HG03045 (cell line): ENCODE measurements at regions not wholly inside any gene's neighbourhood (a gene's known extent, or its start where the extent isn't known, plus 50 kb on each side); places are given as distances from the start of the nearest gene placed in this dataset.
"Not testable (repeated sequence)": the region's sequence is repeated elsewhere in the genome, so short reads cannot be mapped to it uniquely, and the experiment has no call there.

Experiments
- ATAC-seq: cut with Tn5 transposase; IDR thresholded peaks from one replicate; pipeline ENCODE4 v1.9.1; 2021; ENCODE audit warnings: mild to moderate bottlenecking, moderate library complexity; ENCODE audit not compliant: unreplicated experiment

GRCh38 chr9:75718677-75719076 lies 171.8 kb upstream of the PCSK5 start:
- no peak for ATAC-seq

GRCh38 chr9:75728391-75728790 lies 162.1 kb upstream of the PCSK5 start:
- no peak for ATAC-seq

GRCh38 chr9:75734802-75735201 lies 155.7 kb upstream of the PCSK5 start:
- ATAC-seq = no peak

- ATAC-seq = no peak
These were observed 150.4 kb upstream of the PCSK5 start for GRCh38 chr9:75739884-75740611.

- ATAC-seq = no peak
These were observed 146.6 kb upstream of the PCSK5 start for GRCh38 chr9:75743855-75744254.

GRCh38 chr9:75754080-75754479 lies 136.4 kb upstream of the PCSK5 start:
- ATAC-seq = no peak

- no peak for ATAC-seq
These were observed 115.3 kb upstream of the PCSK5 start for GRCh38 chr9:75775166-75775565.

GRCh38 chr9:75775966-75776691 lies 114.3 kb upstream of the PCSK5 start:
- ATAC-seq = no peak

- ATAC-seq = no peak
These were observed 110.3 kb upstream of the PCSK5 start for GRCh38 chr9:75780185-75780584.

GRCh38 chr9:75788006-75788634 lies 102.4 kb upstream of the PCSK5 start:
- no peak for ATAC-seq

- no peak for ATAC-seq
These were observed 93.3 kb upstream of the PCSK5 start for GRCh38 chr9:75797085-75797580.

- no peak for ATAC-seq
These were observed 92.0 kb upstream of the PCSK5 start for GRCh38 chr9:75798505-75798904.

GRCh38 chr9:75803130-75803529 lies 87.3 kb upstream of the PCSK5 start:
- no peak for ATAC-seq

- no peak for ATAC-seq
These were observed 80.4 kb upstream of the PCSK5 start for GRCh38 chr9:75810063-75810462.

GRCh38 chr9:75811692-75812091 lies 78.8 kb upstream of the PCSK5 start:
- no peak for ATAC-seq

GRCh38 chr9:75812141-75812540 lies 78.3 kb upstream of the PCSK5 start:
- no peak for ATAC-seq

GRCh38 chr9:75814667-75815066 lies 75.8 kb upstream of the PCSK5 start:
- ATAC-seq = no peak

- not testable (repeated sequence) for ATAC-seq
These were observed 69.9 kb upstream of the PCSK5 start for GRCh38 chr9:75820471-75821115.

GRCh38 chr9:75823151-75823550 lies 67.3 kb upstream of the PCSK5 start:
- no peak for ATAC-seq

GRCh38 chr9:75824816-75825568 lies 65.5 kb upstream of the PCSK5 start:
- ATAC-seq = no peak

- no peak for ATAC-seq
These were observed 64.2 kb upstream of the PCSK5 start for GRCh38 chr9:75826314-75826713.
